ENCODE measurements at regions not wholly inside any gene's neighbourhood (a gene's known extent, or its start where the extent isn't known, plus 50 kb on each side); places are given as distances from the start of the nearest gene placed in this dataset.

- H3K4me1 ChIP-seq (ENCODE audit: control insufficient read depth, insufficient read depth, low read length): peaks cover 17% of the 10 kb centered on the region
- no peak overlapping the region for H3K4me3 ChIP-seq (ENCODE audit: low read length in 2 of 2)
- no peaks in the 10 kb centered on the region for H3K27me3 ChIP-seq (ENCODE audit: control insufficient read depth in 1 of 2, insufficient read depth in 2 of 2, low read length in 2 of 2)
- H3K36me3 ChIP-seq (ENCODE audit: control insufficient read depth in 2 of 2, insufficient read depth in 2 of 2, low read length in 2 of 2): no peaks in the 10 kb centered on the region
- H3K9me3 ChIP-seq (ENCODE audit: control insufficient read depth in 2 of 2, low read length in 2 of 2): peaks cover 6 to 8% of the 10 kb centered on the region in 2 donors
- no peak overlapping the region for H3K9ac ChIP-seq (ENCODE audit: low read length in 2 of 2)
- H3K27ac ChIP-seq (ENCODE audit: low read length): no peak overlapping the region
Measured at GRCh38 chr15:70194266-70194665, 96.5 kb upstream of the TLE3 start.

- Histone ChIP-seq H3K9me3 (ENCODE audit: control insufficient read depth in 2 of 2, low read length in 2 of 2) (peaks cover 6 to 8% of the 10 kb centered on the region in 2 donors), H3K27ac (ENCODE audit: low read length) (no peak overlapping the region), H3K9ac (ENCODE audit: low read length in 2 of 2) (no peak overlapping the region), H3K27me3 (ENCODE audit: control insufficient read depth in 1 of 2, insufficient read depth in 2 of 2, low read length in 2 of 2) (no peaks in the 10 kb centered on the region), H3K36me3 (ENCODE audit: control insufficient read depth in 2 of 2, insufficient read depth in 2 of 2, low read length in 2 of 2) (no peaks in the 10 kb centered on the region), H3K4me3 (ENCODE audit: low read length in 2 of 2) (no peak overlapping the region), H3K4me1 (ENCODE audit: control insufficient read depth, insufficient read depth, low read length) (peaks cover 17% of the 10 kb centered on the region)
Measured at GRCh38 chr15:70193734-70194133, 96.0 kb upstream of the TLE3 start.

- Histone ChIP-seq H3K27me3 (ENCODE audit: control insufficient read depth in 1 of 2, insufficient read depth in 2 of 2, low read length in 2 of 2) (no peaks in the 10 kb centered on the region), H3K9me3 (ENCODE audit: control insufficient read depth in 2 of 2, low read length in 2 of 2) (peaks cover 6 to 8% of the 10 kb centered on the region in 2 donors), H3K27ac (ENCODE audit: low read length) (no peak overlapping the region), H3K9ac (ENCODE audit: low read length in 2 of 2) (no peak overlapping the region), H3K36me3 (ENCODE audit: control insufficient read depth in 2 of 2, insufficient read depth in 2 of 2, low read length in 2 of 2) (no peaks in the 10 kb centered on the region), H3K4me3 (ENCODE audit: low read length in 2 of 2) (no peak overlapping the region), H3K4me1 (ENCODE audit: control insufficient read depth, insufficient read depth, low read length) (peaks cover 17% of the 10 kb centered on the region)
Measured at GRCh38 chr15:70192490-70192889, 94.8 kb upstream of the TLE3 start.

GRCh38 chr15:70192041-70192440 lies 94.3 kb upstream of the TLE3 start:
- H3K4me1 ChIP-seq (ENCODE audit: control insufficient read depth, insufficient read depth, low read length): peaks cover 16% of the 10 kb centered on the region
- no peak overlapping the region for H3K27ac ChIP-seq (ENCODE audit: low read length)
- H3K4me3 ChIP-seq (ENCODE audit: low read length in 2 of 2): no peak overlapping the region
- peaks cover 6 to 8% of the 10 kb centered on the region in 2 donors for H3K9me3 ChIP-seq (ENCODE audit: control insufficient read depth in 2 of 2, low read length in 2 of 2)
- H3K36me3 ChIP-seq (ENCODE audit: control insufficient read depth in 2 of 2, insufficient read depth in 2 of 2, low read length in 2 of 2): no peaks in the 10 kb centered on the region
- no peaks in the 10 kb centered on the region for H3K27me3 ChIP-seq (ENCODE audit: control insufficient read depth in 1 of 2, insufficient read depth in 2 of 2, low read length in 2 of 2)
- H3K9ac ChIP-seq (ENCODE audit: low read length in 2 of 2): no peak overlapping the region

GRCh38 chr15:70190965-70191364 lies 93.2 kb upstream of the TLE3 start:
- Histone ChIP-seq H3K9me3 (ENCODE audit: control insufficient read depth in 2 of 2, low read length in 2 of 2) (peaks cover 6 to 8% of the 10 kb centered on the region in 2 donors), H3K27me3 (ENCODE audit: control insufficient read depth in 1 of 2, insufficient read depth in 2 of 2, low read length in 2 of 2) (peaks cover 0 to 2% of the 10 kb centered on the region in 2 donors), H3K4me1 (ENCODE audit: control insufficient read depth, insufficient read depth, low read length) (peaks cover 8% of the 10 kb centered on the region), H3K4me3 (ENCODE audit: low read length in 2 of 2) (no peak overlapping the region), H3K27ac (ENCODE audit: low read length) (no peak overlapping the region), H3K9ac (ENCODE audit: low read length in 2 of 2) (no peak overlapping the region), H3K36me3 (ENCODE audit: control insufficient read depth in 2 of 2, insufficient read depth in 2 of 2, low read length in 2 of 2) (no peaks in the 10 kb centered on the region)

GRCh38 chr15:70189826-70190695 lies 92.3 kb upstream of the TLE3 start:
- Histone ChIP-seq H3K4me3 (ENCODE audit: low read length in 2 of 2) (no peak overlapping the region), H3K36me3 (ENCODE audit: control insufficient read depth in 2 of 2, insufficient read depth in 2 of 2, low read length in 2 of 2) (no peaks in the 10 kb centered on the region), H3K4me1 (ENCODE audit: control insufficient read depth, insufficient read depth, low read length) (no peaks in the 10 kb centered on the region), H3K27ac (ENCODE audit: low read length) (no peak overlapping the region), H3K27me3 (ENCODE audit: control insufficient read depth in 1 of 2, insufficient read depth in 2 of 2, low read length in 2 of 2) (peaks cover 0 to 2% of the 10 kb centered on the region in 2 donors), H3K9me3 (ENCODE audit: control insufficient read depth in 2 of 2, low read length in 2 of 2) (peaks cover 6 to 8% of the 10 kb centered on the region in 2 donors), H3K9ac (ENCODE audit: low read length in 2 of 2) (no peak overlapping the region)

GRCh38 chr15:70188286-70188685 lies 90.6 kb upstream of the TLE3 start:
- no peak overlapping the region for H3K9ac ChIP-seq (ENCODE audit: low read length in 2 of 2)

GRCh38 chr15:70187331-70187730 lies 89.6 kb upstream of the TLE3 start:
- Histone ChIP-seq H3K27me3 (ENCODE audit: control insufficient read depth in 1 of 2, insufficient read depth in 2 of 2, low read length in 2 of 2) (peaks cover 0 to 2% of the 10 kb centered on the region in 2 donors), H3K27ac (ENCODE audit: low read length) (no peak overlapping the region), H3K4me1 (ENCODE audit: control insufficient read depth, insufficient read depth, low read length) (no peaks in the 10 kb centered on the region), H3K36me3 (ENCODE audit: control insufficient read depth in 2 of 2, insufficient read depth in 2 of 2, low read length in 2 of 2) (no peaks in the 10 kb centered on the region), H3K9ac (ENCODE audit: low read length in 2 of 2) (no peak overlapping the region), H3K9me3 (ENCODE audit: control insufficient read depth in 2 of 2, low read length in 2 of 2) (peaks cover 6 to 8% of the 10 kb centered on the region in 2 donors), H3K4me3 (ENCODE audit: low read length in 2 of 2) (no peak overlapping the region)

More at GRCh38 chr15:70188286-70188685, 90.6 kb upstream of the TLE3 start:
- Histone ChIP-seq H3K27ac (ENCODE audit: low read length) (no peak overlapping the region), H3K9me3 (ENCODE audit: control insufficient read depth in 2 of 2, low read length in 2 of 2) (peaks cover 6 to 8% of the 10 kb centered on the region in 2 donors), H3K4me1 (ENCODE audit: control insufficient read depth, insufficient read depth, low read length) (no peaks in the 10 kb centered on the region), H3K36me3 (ENCODE audit: control insufficient read depth in 2 of 2, insufficient read depth in 2 of 2, low read length in 2 of 2) (no peaks in the 10 kb centered on the region), H3K27me3 (ENCODE audit: control insufficient read depth in 1 of 2, insufficient read depth in 2 of 2, low read length in 2 of 2) (peaks cover 0 to 2% of the 10 kb centered on the region in 2 donors), H3K4me3 (ENCODE audit: low read length in 2 of 2) (no peak overlapping the region)

GRCh38 chr15:70186152-70186551 lies 88.4 kb upstream of the TLE3 start:
- Histone ChIP-seq H3K27ac (ENCODE audit: low read length) (no peak overlapping the region), H3K36me3 (ENCODE audit: control insufficient read depth in 2 of 2, insufficient read depth in 2 of 2, low read length in 2 of 2) (no peaks in the 10 kb centered on the region), H3K9me3 (ENCODE audit: control insufficient read depth in 2 of 2, low read length in 2 of 2) (peaks cover 0 to 4% of the 10 kb centered on the region in 2 donors), H3K27me3 (ENCODE audit: control insufficient read depth in 1 of 2, insufficient read depth in 2 of 2, low read length in 2 of 2) (peaks cover 0 to 2% of the 10 kb centered on the region in 2 donors), H3K4me1 (ENCODE audit: control insufficient read depth, insufficient read depth, low read length) (no peaks in the 10 kb centered on the region), H3K4me3 (ENCODE audit: low read length in 2 of 2) (no peak overlapping the region), H3K9ac (ENCODE audit: low read length in 2 of 2) (no peak overlapping the region)

GRCh38 chr15:70185251-70185711 lies 87.6 kb upstream of the TLE3 start:
- H3K4me1 ChIP-seq (ENCODE audit: control insufficient read depth, insufficient read depth, low read length): no peaks in the 10 kb centered on the region
- peaks cover 0 to 2% of the 10 kb centered on the region in 2 donors for H3K27me3 ChIP-seq (ENCODE audit: control insufficient read depth in 1 of 2, insufficient read depth in 2 of 2, low read length in 2 of 2)
- H3K9ac ChIP-seq (ENCODE audit: low read length in 2 of 2): no peak overlapping the region
- H3K4me3 ChIP-seq (ENCODE audit: low read length in 2 of 2): no peak overlapping the region
- H3K27ac ChIP-seq (ENCODE audit: low read length): no peak overlapping the region
- no peaks in the 10 kb centered on the region for H3K9me3 ChIP-seq (ENCODE audit: control insufficient read depth in 2 of 2, low read length in 2 of 2)
- H3K36me3 ChIP-seq (ENCODE audit: control insufficient read depth in 2 of 2, insufficient read depth in 2 of 2, low read length in 2 of 2): no peaks in the 10 kb centered on the region
